ENCODE measurements at regions not wholly inside any gene's neighbourhood (a gene's known extent, or its start where the extent isn't known, plus 50 kb on each side); places are given as distances from the start of the nearest gene placed in this dataset.

- TF ChIP-seq POLR2A (IDR thresholded peaks at IDR 0.05) (no peak), POLR2AphosphoS5 (IDR thresholded peaks at IDR 0.05; ENCODE audit: insufficient read depth in 1 of 2, low read depth in 1 of 2) (no peak)
- TF ChIP-seq, protein P1, sequence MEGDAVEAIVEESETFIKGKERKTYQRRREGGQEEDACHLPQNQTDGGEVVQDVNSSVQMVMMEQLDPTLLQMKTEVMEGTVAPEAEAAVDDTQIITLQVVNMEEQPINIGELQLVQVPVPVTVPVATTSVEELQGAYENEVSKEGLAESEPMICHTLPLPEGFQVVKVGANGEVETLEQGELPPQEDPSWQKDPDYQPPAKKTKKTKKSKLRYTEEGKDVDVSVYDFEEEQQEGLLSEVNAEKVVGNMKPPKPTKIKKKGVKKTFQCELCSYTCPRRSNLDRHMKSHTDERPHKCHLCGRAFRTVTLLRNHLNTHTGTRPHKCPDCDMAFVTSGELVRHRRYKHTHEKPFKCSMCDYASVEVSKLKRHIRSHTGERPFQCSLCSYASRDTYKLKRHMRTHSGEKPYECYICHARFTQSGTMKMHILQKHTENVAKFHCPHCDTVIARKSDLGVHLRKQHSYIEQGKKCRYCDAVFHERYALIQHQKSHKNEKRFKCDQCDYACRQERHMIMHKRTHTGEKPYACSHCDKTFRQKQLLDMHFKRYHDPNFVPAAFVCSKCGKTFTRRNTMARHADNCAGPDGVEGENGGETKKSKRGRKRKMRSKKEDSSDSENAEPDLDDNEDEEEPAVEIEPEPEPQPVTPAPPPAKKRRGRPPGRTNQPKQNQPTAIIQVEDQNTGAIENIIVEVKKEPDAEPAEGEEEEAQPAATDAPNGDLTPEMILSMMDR (IDR thresholded peaks at IDR 0.05): no peak
These were observed 115.4 kb upstream of the PITX1 start for GRCh38 chr5:135149229-135149955.

All from vagina (tissue), 2 donors.